ENCODE measurements at regions not wholly inside any gene's neighbourhood (a gene's known extent, or its start where the extent isn't known, plus 50 kb on each side); places are given as distances from the start of the nearest gene placed in this dataset.

GRCh38 chr9:113646946-113647914 is 183.7 kb downstream of the RGS3 start:
- DNase-seq (ENCODE audit: low read depth), result no peak

DNA sequence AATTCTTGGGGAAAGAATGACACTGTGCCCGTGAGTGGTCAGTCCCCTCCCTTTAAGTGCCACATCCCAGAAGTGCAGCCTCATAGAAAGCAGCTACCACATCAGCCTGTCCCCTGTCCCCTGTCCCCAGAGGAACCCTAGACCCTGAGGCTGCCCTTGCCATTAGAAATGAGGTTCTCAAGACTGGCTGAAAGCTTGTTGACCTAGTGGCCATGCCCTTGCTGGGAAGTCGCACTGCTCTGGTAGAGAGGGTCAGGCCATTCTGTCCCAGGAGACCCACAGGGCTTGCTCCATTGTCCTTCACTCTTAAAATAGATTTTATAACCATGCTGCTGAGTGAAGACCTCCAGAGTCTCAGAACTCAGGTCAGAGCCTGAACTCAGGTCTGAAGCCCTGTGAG is 184.5 kb downstream of the RGS3 start:
- no peak for DNase-seq (ENCODE audit: low read depth)

DNA sequence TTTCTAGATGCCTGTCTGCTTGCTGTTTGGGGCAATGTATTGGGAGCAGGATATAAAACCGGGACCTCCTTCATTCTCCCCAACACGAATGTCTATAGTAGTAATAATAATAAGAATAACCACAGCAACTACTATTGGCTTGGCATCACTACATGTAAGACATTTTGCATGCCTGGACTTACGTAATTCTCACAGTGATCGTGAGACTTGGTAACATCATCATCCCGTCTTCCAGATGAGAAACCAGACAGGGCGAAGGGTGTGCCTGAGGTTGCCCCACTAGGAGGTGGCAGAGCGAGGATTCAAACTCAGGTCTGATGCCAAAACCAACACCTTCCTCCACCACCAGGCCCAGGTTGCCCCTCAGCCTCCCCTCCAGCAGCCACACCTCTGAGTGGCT is 185.1 kb downstream of the RGS3 start:
- DNase-seq (ENCODE audit: low read depth), result no peak

GRCh38 chr9:113649054-113649453 is 185.5 kb downstream of the RGS3 start:
- no peak for DNase-seq (ENCODE audit: low read depth)

DNA sequence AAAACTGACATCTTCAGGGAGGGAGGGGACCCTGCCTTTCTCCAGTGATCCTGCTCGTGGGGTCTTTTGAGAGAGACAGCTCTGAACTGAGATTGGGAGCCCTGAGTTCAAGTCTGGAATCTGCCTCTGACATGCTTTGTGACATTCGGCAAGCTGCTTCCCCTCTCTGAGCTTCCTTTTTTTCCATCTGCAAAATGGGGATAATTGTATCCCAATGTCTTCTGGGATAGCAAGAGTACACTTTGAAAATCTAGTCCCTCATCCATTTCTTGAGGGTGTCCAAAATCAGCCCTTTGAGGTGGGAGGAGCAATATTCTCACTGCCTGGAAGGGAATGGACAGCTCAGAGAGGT is 186.3 kb downstream of the RGS3 start:
- no peak for DNase-seq (ENCODE audit: low read depth)

DNA sequence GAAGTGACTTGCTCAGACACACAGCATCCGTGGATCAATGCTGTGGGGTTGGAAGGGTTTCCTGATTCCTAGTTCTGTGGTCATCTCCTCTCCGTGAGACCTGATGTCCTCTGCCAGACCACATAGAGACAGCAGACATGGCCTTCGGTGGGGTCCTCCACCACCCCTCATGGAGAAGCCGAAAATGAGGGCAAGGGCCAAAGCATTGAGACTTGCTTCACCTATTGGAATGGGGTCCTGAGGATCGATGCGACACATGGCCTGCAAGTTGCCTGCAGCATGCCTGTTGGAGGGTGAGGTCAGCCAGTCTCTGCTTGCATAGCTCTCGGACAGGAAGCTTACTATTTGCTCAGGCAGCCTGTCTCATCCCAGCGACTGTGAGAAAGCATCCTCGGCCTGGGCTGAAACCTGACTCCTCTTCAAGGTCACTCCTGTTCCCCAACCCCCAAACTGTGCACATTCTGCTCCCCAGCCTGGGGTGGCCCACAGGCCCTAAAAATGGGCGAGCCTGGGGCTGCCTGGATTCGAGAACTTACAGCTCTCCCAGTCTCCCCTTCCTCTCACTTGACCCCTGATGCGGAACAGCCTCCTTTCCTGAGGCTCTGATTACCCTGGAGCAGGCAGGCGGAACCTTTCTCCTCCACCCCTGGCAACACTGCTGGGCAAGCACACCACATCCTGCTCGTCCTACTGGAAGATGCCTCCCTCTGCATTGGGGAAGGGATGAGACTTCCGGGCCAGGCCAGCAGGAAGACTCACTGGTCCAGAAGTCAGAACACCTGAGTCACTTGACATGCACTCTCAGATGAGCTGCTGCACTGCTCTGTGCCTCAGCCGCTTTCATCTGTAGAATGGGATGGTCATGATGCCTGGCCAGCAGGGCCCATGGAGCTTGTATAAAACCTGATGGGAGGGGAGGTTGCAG is 186.9 kb downstream of the RGS3 start:
- no peak for DNase-seq (ENCODE audit: low read depth)

DNA sequence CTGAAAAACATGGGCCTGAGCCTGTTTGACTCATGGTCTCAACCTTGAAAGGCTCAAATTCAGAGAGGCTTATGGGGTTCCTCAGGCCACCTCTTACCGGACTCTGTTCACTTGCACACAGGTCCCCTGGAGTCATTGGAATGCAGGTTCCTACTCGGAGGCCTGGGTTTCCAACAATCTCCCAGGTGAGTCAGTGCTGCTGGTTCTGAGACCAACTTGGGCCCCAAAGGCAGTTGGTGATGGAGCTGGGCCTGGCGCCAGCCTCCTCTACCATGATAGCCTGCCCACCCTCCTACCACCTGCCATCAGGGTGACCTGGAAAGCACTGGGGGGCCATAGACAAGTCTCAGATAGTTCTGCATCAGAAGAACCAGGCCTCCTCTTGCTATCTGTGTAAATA is 188.4 kb downstream of the RGS3 start:
- DNase-seq (ENCODE audit: low read depth), result no peak

DNA sequence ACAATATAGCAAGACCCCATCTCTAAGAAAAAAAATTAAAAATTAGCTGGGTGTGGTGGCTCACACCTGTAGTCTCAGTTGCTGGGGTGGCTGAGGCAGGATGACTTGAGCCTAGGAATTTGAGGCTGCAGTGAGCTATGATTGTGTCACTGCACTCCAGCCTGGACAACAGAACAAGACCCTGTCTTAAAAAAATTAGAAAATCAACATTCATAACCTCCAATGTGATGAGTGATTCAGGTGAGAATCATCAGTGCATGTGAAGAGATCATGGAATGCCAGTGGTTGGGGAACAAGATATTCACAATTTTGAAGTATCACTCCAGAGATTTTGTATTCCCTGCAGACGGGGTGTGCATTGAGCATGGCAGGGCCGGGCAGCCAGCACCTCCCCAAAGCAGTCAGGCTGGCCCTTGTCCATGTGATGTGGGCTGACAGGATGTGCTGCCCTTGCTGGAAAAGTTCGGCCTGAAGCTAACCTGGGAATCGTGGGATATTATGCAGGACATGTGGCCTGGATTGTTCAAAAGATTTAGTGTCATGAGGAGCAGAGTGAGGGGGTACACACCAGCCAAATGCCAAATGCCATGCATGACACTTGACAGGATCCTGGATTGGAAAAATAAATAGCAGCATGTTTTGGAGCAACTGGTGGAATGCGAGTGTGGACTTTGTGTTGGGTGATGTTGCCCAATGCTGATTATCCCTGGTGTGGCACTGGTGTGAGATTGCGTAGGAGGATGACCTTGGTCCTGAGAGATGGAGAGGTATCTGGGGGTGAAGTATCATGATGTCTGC is 189.0 kb downstream of the RGS3 start:
- DNase-seq (ENCODE audit: low read depth), result no peak

GRCh38 chr9:113653746-113654604 is 190.4 kb downstream of the RGS3 start:
- DNase-seq (ENCODE audit: low read depth), result no peak

- DNase-seq (ENCODE audit: low read depth), result no peak
These were observed 191.3 kb downstream of the RGS3 start for GRCh38 chr9:113654605-113655428.

DNA sequence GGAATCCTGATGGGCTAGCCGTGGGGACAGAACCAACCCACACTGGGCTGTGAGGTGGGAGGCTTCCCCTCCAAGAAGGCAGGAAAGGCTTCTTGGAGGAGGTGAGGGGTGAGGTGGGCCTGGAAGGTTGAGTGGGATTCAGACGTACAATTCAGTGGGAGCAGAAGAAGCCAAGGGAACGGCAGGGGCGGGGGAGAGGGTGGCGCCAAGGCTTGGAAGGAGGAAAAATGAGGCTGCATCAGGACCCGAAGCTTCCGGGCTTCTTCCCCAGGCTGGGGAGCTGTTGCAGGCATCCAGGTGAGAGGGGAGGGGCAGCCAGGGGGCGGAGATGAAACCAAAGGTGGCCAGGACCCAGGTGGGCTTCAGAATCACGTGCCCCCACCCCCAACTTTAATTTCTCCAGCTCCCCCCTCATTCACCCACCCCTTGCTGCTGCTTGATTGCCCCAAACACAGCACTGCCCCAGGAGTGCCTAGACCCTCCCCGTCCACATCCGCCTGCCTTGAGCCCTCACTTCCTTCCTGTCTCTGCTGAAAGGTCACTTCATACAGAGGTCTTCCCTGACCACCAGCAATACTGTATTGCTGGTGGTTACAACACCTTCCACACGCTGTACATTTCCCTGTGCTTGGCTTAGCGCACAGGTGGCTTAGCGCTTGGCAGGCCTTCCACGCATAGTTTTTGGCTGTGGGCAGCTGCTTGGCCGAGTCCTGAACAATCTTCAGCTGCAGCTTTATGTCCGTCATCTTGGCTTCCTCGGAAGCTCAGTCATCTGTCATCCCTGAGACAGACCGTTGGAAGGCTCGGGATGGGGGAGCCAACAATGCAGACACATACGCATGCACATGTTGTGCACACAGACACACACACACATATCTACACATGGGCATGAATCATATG is 193.5 kb downstream of the RGS3 start:
- no peak for DNase-seq (ENCODE audit: low read depth)

DNA sequence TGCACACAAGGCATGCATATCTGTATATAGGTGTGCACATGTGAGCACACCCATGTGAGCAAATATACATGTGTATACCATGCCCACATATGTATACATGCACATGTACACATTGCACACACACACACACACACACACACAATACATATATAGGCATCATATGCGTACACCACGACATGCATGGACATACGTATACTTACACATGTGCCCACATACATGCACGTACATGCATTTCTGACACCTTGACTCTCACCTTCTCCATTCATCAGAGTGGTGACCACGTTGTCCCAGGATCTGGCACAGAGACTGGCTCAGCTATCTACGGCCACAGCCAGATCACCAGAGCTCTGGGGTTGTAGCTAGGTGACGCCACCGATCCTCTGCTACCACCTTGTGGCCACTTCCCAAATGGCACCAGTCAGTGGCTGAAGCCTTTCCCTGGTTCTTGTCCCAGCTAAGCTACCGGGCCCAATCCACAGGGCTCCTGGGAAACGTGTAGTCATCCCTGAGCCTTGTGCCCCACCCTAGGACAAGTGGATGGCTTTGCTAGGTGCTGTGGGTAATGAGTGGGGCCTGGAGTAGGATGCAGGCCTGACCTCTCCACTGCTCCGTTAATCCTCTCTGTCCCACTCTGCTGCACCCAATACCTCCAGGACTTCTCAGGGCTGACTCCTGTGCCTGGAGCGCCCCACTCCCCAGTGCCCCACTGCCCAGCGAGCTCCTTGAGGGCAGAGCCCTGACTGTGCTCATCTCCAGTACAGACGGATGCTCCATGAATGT is 194.4 kb downstream of the RGS3 start:
- DNase-seq (ENCODE audit: low read depth), result peak; percentile 52

GRCh38 chr9:113658545-113658895 is 195.0 kb downstream of the RGS3 start:
- no peak for DNase-seq (ENCODE audit: low read depth)

DNA sequence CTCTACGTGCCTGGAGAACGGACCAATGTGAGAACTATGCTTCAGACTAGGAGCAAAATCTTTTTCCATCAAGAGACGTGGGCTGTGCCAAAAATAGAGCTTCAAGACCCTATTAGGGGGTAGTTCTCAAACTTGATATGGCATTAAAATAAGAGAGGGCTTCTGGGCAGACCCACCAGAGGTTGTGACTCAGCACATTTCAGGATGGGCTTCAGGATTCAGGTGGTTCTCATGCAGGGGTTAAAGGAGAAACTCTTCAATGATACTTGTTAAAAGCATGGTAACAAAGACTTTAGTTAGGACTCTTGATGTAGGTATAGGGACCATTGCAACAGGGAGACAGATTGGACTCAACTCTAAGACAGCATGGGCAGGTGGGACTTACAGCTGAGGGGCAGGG is 195.5 kb downstream of the RGS3 start:
- DNase-seq (ENCODE audit: low read depth), result no peak

GRCh38 chr9:113659740-113660139 is 196.2 kb downstream of the RGS3 start:
- no peak for DNase-seq (ENCODE audit: low read depth)

- DNase-seq (ENCODE audit: low read depth), result no peak
These were observed 196.7 kb downstream of the RGS3 start for GRCh38 chr9:113660196-113660595.

GRCh38 chr9:113661074-113661473 is 197.5 kb downstream of the RGS3 start:
- DNase-seq (ENCODE audit: low read depth), result no peak

DNA sequence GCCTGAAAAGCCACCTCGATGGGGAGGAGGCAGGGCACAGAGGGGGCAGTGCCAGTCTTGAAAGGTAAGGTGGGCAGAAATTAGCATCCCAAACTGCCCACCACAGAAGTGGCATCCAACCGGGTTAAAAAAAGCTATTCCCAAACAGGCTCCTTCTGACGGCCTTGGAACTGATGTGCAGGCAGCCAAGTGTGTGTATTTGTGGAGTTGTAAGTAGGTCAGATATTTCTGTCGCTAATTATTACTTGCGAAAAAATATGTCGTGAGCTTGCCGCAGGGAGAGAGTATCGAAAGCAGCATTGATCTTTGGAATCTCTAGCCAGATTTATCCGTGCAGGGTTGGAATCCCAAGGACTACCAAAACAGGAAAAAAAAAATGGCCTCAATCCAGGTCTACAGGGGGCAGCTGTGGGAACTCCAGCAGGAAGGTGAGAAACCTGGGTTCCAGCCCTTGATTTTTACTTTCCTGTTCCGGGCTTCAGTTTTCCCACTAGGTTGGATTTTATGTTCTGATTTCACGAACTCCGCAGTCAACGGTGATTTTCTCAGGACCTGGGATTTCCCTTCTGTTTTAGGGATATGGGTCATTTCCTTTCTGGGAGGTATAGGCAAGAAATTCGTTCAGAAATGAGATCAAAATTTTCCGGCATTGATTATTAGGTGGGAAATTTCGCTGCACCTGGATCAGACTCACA is 200.8 kb downstream of the RGS3 start:
- no peak for DNase-seq (ENCODE audit: low read depth)

Measured in stimulated activated CD8-positive, alpha-beta memory T cell treated with anti-CD3 and anti-CD28 coated beads, Interleukin-12 subunit alpha, Interleukin-12 subunit beta, amount 100 ng/mL, for 4 hours (primary cell).